Mesothelial cell of epicardium (in vitro differentiated cells): ENCODE measurements at regions not wholly inside any gene's neighbourhood (a gene's known extent, or its start where the extent isn't known, plus 50 kb on each side); places are given as distances from the start of the nearest gene placed in this dataset.

Experiments used
- DNase-seq, 2 experiments: peaks; one replicate each; pipeline ENCODE4 v3.0.0; 2021; ENCODE audit warnings: low spot score in 2 of 2; ENCODE audit not compliant: unreplicated experiment in 2 of 2
- H3K27ac Mint-ChIP-seq: 2 replicates; pipeline ENCODE4 v1.8.0; 2021; ENCODE audit warnings: mixed read lengths
- H3K27me3 Mint-ChIP-seq: 2 replicates; pipeline ENCODE4 v1.8.0; 2021; ENCODE audit warnings: low read depth, mixed read lengths
- H3K36me3 Mint-ChIP-seq: 2 replicates; pipeline ENCODE4 v1.8.0; 2021; ENCODE audit warnings: mixed read lengths
- H3K4me1 Mint-ChIP-seq: 2 replicates; pipeline ENCODE4 v1.8.0; 2021; ENCODE audit warnings: mixed read lengths
- H3K4me3 Mint-ChIP-seq: 2 replicates; pipeline ENCODE4 v1.8.0; 2021; ENCODE audit warnings: mild to moderate bottlenecking, moderate library complexity, mixed read lengths
- H3K9me3 Mint-ChIP-seq: 2 replicates; pipeline ENCODE4 v1.8.0; 2021; ENCODE audit warnings: mixed read lengths
- TF ChIP-seq, protein P1 (sequence below): fragments of 200-600 bp; sonication (generic); IDR thresholded peaks from one replicate; pipeline ENCODE4 v1.5.0; 2021; ENCODE audit warnings: antibody characterized with exemption; ENCODE audit not compliant: unreplicated experiment

DNA sequence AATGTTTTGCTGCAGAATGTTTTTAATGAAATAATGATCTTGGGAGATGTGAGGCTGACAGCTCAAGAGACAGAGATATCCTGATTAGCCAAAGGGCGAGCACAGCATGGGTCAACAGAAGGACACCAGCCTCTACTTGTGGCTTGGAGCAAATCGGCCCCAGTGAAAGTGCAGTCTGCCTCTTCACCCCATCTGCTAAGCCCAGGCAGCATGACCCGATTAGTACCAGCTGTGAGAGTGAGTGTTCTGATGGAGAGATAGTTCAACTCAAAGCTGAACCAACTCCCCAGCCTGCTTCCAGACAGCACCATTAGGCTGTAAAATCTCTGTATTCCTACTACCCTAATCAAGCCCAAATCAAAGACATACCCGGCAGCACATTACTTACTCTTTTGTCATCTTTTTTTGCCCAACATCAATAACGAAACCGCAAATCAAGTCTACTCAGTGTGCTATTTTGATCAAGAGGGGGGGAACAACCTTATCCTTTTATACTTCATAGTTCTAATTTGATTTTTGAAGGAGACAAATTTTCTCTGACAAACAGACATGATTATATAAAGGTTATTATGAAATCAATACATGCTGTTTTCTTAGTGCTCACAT lies 514.1 kb upstream of the NRSN1 start:
- no peak overlapping the region for H3K4me3 Mint-ChIP-seq
- no peaks in the 10 kb centered on the region for H3K9me3 Mint-ChIP-seq
- TF ChIP-seq, protein P1, sequence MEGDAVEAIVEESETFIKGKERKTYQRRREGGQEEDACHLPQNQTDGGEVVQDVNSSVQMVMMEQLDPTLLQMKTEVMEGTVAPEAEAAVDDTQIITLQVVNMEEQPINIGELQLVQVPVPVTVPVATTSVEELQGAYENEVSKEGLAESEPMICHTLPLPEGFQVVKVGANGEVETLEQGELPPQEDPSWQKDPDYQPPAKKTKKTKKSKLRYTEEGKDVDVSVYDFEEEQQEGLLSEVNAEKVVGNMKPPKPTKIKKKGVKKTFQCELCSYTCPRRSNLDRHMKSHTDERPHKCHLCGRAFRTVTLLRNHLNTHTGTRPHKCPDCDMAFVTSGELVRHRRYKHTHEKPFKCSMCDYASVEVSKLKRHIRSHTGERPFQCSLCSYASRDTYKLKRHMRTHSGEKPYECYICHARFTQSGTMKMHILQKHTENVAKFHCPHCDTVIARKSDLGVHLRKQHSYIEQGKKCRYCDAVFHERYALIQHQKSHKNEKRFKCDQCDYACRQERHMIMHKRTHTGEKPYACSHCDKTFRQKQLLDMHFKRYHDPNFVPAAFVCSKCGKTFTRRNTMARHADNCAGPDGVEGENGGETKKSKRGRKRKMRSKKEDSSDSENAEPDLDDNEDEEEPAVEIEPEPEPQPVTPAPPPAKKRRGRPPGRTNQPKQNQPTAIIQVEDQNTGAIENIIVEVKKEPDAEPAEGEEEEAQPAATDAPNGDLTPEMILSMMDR, result no peak
- peaks cover 53% of the 10 kb centered on the region for H3K4me1 Mint-ChIP-seq
- no peak for DNase-seq
- H3K27me3 Mint-ChIP-seq, result no peaks in the 10 kb centered on the region
- peaks cover 2% of the 10 kb centered on the region for H3K36me3 Mint-ChIP-seq
- peak overlapping the region; percentile 74 for H3K27ac Mint-ChIP-seq

DNA sequence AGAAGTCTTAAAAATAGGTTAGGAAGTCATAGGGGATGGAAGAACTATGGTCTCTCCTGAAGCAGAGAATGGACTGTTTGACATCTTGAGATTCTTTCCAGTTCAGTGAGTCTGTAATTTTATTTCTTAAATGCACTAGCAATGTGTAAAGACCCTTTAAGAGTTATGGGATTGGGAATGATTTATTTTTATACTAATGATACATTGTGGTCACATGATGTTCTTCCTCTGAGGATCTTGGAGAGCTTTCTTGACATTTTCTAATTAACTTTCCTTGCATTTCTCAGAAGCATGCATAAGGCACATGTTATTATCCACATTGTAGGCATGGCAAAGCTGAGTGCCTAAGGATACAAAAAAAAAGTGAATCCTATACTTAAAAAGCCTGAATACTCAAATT lies 507.6 kb upstream of the NRSN1 start:
- H3K36me3 Mint-ChIP-seq, result peaks cover 7% of the 10 kb centered on the region
- DNase-seq, result no peak
- H3K4me3 Mint-ChIP-seq, result no peak overlapping the region
- peak overlapping the region; percentile 89 for H3K27ac Mint-ChIP-seq
- peaks cover 34% of the 10 kb centered on the region for H3K4me1 Mint-ChIP-seq
- H3K9me3 Mint-ChIP-seq, result peaks cover 7% of the 10 kb centered on the region
- TF ChIP-seq, protein P1, result no peak
- no peaks in the 10 kb centered on the region for H3K27me3 Mint-ChIP-seq

DNA sequence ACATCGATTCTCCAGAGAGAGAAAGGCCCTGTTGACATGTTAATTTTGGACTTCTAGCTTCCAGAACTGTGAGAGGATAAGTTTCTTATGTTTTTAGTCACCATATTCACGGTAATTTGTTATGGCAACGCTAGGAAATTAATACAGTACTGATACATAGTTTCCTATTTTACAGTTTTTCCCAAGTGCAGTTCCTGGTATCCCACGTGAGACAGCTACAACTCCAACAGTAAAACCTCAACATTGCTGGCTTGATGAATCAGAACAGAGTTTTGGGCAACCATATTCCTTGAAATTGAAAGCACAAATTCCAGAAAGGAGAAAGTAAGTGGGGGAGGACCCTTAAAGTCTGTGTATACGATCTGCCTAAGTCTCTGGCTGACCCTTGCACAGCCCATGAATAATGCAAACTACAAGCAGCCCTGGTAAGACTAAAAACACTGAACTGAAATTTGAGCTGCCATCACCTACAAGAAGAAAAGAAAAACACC lies 505.1 kb upstream of the NRSN1 start:
- TF ChIP-seq, protein P1, result no peak
- Mint-ChIP-seq H3K4me1 (peaks cover 39% of the 10 kb centered on the region), H3K36me3 (peaks cover 5% of the 10 kb centered on the region), H3K27me3 (no peaks in the 10 kb centered on the region), H3K27ac (peak overlapping the region; percentile 73), H3K9me3 (peaks cover 7% of the 10 kb centered on the region), H3K4me3 (no peak overlapping the region)
- DNase-seq, result no peak

DNA sequence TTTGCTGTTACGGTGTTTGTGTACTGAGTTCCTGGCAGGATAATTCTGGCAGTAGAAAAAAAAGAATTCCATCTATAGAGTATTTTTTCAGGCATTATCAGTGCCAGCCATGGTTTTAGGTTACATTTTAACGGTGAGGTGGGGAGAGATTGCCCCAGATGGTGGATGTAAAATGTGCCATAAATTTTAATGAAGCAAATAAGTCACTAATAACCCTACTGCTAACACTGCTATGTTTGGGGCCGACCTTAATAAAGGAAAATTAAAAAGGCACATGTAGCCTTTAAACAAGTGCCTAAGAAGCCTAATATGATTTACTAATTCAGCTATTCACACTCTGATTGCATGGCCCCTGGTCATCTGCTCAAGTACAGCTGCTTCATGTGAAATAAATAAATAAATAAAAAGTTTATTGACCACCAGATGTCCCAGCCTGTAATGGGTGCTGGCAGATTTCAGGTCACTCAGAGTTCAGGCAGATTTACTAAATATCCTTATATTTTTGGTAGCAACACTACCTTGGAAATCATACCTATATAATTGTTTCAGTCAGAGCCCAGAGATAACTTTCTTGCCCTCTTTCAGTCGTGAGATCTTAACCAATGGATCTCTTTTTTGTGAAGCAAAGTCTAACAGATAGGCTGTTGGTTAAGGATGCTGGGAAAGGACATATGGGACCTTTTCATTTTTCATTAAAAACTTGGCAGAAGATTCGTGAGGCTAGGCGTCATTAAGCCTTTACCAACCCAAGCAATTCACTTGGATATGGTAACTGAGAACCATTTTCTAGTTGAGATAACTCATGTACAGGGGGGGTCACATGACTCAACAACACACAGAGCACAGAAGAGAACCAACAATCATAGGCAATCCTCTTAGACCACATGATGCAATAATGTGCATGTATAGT lies 495.0 kb upstream of the NRSN1 start:
- H3K27me3 Mint-ChIP-seq, result no peaks in the 10 kb centered on the region
- peaks cover 14% of the 10 kb centered on the region for H3K9me3 Mint-ChIP-seq
- DNase-seq, result no peak
- no peak overlapping the region for H3K4me3 Mint-ChIP-seq
- peaks cover 5% of the 10 kb centered on the region for H3K36me3 Mint-ChIP-seq
- TF ChIP-seq, protein P1, result no peak
- peak overlapping the region; percentile 19 for H3K27ac Mint-ChIP-seq
- peaks cover 38% of the 10 kb centered on the region for H3K4me1 Mint-ChIP-seq

DNA sequence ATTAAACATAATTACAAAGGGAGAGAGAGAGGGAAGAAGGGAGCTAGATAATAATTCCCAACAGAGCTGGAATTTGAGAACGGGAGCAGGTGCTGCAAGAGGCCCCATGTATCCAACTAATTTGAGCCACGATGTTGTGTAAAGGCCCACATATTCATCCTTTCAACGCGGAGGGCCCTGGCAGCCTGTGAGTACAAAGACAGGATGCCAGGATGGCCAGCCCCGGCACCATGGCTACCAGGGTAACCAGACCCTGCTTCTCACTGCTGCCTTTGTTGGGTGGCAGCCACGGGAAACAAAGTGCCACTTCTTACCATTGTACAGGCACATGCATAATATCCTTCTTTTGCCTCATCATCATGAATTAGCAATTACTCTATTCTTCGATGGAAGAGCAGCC lies 492.0 kb upstream of the NRSN1 start:
- peaks cover 14% of the 10 kb centered on the region for H3K9me3 Mint-ChIP-seq
- no peak for DNase-seq
- H3K36me3 Mint-ChIP-seq, result peaks cover 5% of the 10 kb centered on the region
- H3K4me1 Mint-ChIP-seq, result peaks cover 31% of the 10 kb centered on the region
- no peaks in the 10 kb centered on the region for H3K27me3 Mint-ChIP-seq
- no peak overlapping the region for H3K27ac Mint-ChIP-seq
- TF ChIP-seq, protein P1, result no peak
- H3K4me3 Mint-ChIP-seq, result no peak overlapping the region
